Panc1 (cell line): ENCODE measurements at regions not wholly inside any gene's neighbourhood (a gene's known extent, or its start where the extent isn't known, plus 50 kb on each side); places are given as distances from the start of the nearest gene placed in this dataset.

Source experiments
- ATAC-seq: fragments of 200-7000 bp; cut with Tn5 transposase; 2 replicates; pipeline ENCODE4 v1.9.1; 2020; ENCODE audit warnings: mild to moderate bottlenecking, moderate library complexity
- BruUV-seq: library from RNA; stranded (reverse); fragments of 400-500 nt; replicated peaks from 2 replicates; lab custom pipeline; 2021; lab: Mats Ljungman, UMichigan
- CTCF ChIA-PET: fragments of 300-600 bp; sonication (Branson Sonifier 250); formaldehyde crosslinking; loops from one replicate; lab custom pipeline; 2022; ENCODE audit warnings: antibody characterized with exemption; lab: Charles Lee
- POLR2A ChIA-PET: fragments of 300-600 bp; sonication (Branson Sonifier 250); formaldehyde crosslinking; loops from one replicate; lab custom pipeline; 2022; ENCODE audit warnings: antibody characterized with exemption; lab: Charles Lee
- DNase-seq: peaks from one replicate; pipeline ENCODE4 v3.0.0-alpha.2; 2010; ENCODE audit warnings: low read depth, low spot score
- H3K27ac ChIP-seq: 2 replicates; pipeline ENCODE4 v1.5.1; 2011; ENCODE audit warnings: mild to moderate bottlenecking, low read length, inconsistent platforms
- H3K27me3 ChIP-seq: fragments of 200-500 bp; sonication (Bioruptor generic); 2 replicates; pipeline ENCODE4 v1.6.0; 2014; ENCODE audit warnings: low read length, inconsistent platforms; ENCODE audit not compliant: control insufficient read depth, insufficient read depth
- H3K36me3 ChIP-seq: fragments of 200-500 bp; sonication (Bioruptor generic); 2 replicates; pipeline ENCODE4 v1.5.1; 2014; ENCODE audit warnings: inconsistent platforms, mild to moderate bottlenecking, low read length, moderate library complexity; ENCODE audit not compliant: control insufficient read depth, insufficient read depth
- H3K4me1 ChIP-seq: 2 replicates; pipeline ENCODE4 v1.5.1; 2011; ENCODE audit warnings: inconsistent platforms, mild to moderate bottlenecking, low read length, moderate library complexity; ENCODE audit not compliant: control insufficient read depth, insufficient read depth
- H3K4me3 ChIP-seq, 2 experiments: 2 replicates each; pipeline ENCODE4 v1.5.1; 2011 to 2012; ENCODE audit warnings: low read depth in 2 of 2, low read length in 2 of 2, mild to moderate bottlenecking in 2 of 2, inconsistent platforms in 1 of 2, moderate library complexity in 1 of 2
- H3K9me3 ChIP-seq: fragments of 200-500 bp; sonication (Bioruptor generic); 2 replicates; pipeline ENCODE4 v1.5.1; 2014; ENCODE audit warnings: low read depth, mild to moderate bottlenecking, inconsistent platforms, low read length, moderate library complexity; ENCODE audit not compliant: control insufficient read depth, insufficient read depth
- POLR2AphosphoS5 ChIP-seq: IDR thresholded peaks from 2 replicates; pipeline ENCODE4 v1.6.1; 2012; ENCODE audit warnings: mild to moderate bottlenecking, low read depth, low read length, moderate library complexity
- SIN3A ChIP-seq: IDR thresholded peaks from 2 replicates; pipeline ENCODE4 v1.6.1; 2012; ENCODE audit warnings: low read depth, mild to moderate bottlenecking, low read length, moderate library complexity, borderline replicate concordance; ENCODE audit not compliant: insufficient read depth
- TCF7L2 ChIP-seq: IDR thresholded peaks from 2 replicates; pipeline ENCODE4 v1.6.1; 2011; ENCODE audit warnings: mild to moderate bottlenecking, low read depth, low read length, inconsistent platforms
- in situ Hi-C: cut with HindIII; loops from 2 replicates; pipeline ENCODE4 v1.10.0; 2016; ENCODE audit warnings: low sequenced_read_pairs, low pct_unique_long_range_greater_than_20kb
- intact Hi-C: fragments of 100-400 bp; cut with micrococcal nuclease; formaldehyde crosslinking; loops from one replicate; pipeline ENCODE4 v1.10.0; 2022; ENCODE audit not compliant: unreplicated experiment
- TF ChIP-seq, protein P1 (sequence below), 2 experiments: IDR thresholded peaks; 2 replicates each; pipeline ENCODE4 v1.6.1; 2011 to 2012; ENCODE audit warnings: low read depth in 2 of 2, control low read depth in 1 of 2, low read length in 1 of 2, mild to moderate bottlenecking in 1 of 2, moderate library complexity in 1 of 2; ENCODE audit not compliant: insufficient read depth in 1 of 2
- TF ChIP-seq, protein P2 (sequence below): fragments of 450-650 bp; IDR thresholded peaks from 2 replicates; pipeline ENCODE4 v1.5.1; 2017; ENCODE audit warnings: mild to moderate bottlenecking

GRCh38 chr2:234595829-234596228 lies 98.9 kb upstream of the ARL4C start:
- H3K27ac ChIP-seq, result no peak overlapping the region
- no peaks in the 10 kb centered on the region for H3K4me1 ChIP-seq
- POLR2A ChIA-PET, result no interaction called here
- H3K4me3 ChIP-seq, result no peak overlapping the region
- TF ChIP-seq TCF7L2 (no peak), SIN3A (no peak), POLR2AphosphoS5 (no peak)
- TF ChIP-seq, protein P1, sequence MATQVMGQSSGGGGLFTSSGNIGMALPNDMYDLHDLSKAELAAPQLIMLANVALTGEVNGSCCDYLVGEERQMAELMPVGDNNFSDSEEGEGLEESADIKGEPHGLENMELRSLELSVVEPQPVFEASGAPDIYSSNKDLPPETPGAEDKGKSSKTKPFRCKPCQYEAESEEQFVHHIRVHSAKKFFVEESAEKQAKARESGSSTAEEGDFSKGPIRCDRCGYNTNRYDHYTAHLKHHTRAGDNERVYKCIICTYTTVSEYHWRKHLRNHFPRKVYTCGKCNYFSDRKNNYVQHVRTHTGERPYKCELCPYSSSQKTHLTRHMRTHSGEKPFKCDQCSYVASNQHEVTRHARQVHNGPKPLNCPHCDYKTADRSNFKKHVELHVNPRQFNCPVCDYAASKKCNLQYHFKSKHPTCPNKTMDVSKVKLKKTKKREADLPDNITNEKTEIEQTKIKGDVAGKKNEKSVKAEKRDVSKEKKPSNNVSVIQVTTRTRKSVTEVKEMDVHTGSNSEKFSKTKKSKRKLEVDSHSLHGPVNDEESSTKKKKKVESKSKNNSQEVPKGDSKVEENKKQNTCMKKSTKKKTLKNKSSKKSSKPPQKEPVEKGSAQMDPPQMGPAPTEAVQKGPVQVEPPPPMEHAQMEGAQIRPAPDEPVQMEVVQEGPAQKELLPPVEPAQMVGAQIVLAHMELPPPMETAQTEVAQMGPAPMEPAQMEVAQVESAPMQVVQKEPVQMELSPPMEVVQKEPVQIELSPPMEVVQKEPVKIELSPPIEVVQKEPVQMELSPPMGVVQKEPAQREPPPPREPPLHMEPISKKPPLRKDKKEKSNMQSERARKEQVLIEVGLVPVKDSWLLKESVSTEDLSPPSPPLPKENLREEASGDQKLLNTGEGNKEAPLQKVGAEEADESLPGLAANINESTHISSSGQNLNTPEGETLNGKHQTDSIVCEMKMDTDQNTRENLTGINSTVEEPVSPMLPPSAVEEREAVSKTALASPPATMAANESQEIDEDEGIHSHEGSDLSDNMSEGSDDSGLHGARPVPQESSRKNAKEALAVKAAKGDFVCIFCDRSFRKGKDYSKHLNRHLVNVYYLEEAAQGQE (IDR thresholded peaks at IDR 0.05; ENCODE audit: insufficient read depth in 1 of 2, low read depth in 2 of 2, low read length in 1 of 2), result no peak
- TF ChIP-seq, protein P2, sequence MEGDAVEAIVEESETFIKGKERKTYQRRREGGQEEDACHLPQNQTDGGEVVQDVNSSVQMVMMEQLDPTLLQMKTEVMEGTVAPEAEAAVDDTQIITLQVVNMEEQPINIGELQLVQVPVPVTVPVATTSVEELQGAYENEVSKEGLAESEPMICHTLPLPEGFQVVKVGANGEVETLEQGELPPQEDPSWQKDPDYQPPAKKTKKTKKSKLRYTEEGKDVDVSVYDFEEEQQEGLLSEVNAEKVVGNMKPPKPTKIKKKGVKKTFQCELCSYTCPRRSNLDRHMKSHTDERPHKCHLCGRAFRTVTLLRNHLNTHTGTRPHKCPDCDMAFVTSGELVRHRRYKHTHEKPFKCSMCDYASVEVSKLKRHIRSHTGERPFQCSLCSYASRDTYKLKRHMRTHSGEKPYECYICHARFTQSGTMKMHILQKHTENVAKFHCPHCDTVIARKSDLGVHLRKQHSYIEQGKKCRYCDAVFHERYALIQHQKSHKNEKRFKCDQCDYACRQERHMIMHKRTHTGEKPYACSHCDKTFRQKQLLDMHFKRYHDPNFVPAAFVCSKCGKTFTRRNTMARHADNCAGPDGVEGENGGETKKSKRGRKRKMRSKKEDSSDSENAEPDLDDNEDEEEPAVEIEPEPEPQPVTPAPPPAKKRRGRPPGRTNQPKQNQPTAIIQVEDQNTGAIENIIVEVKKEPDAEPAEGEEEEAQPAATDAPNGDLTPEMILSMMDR, result no peak
- H3K9me3 ChIP-seq, result no peaks in the 10 kb centered on the region
- H3K27me3 ChIP-seq, result no peaks in the 10 kb centered on the region
- ATAC-seq, result no peak
- in situ Hi-C loops (no loop called here), intact Hi-C loops (no loop called here)
- CTCF ChIA-PET, result no interaction called here
- no TSS peak for BruUV-seq
- H3K36me3 ChIP-seq, result no peaks in the 10 kb centered on the region
- DNase-seq, result no peak

DNA sequence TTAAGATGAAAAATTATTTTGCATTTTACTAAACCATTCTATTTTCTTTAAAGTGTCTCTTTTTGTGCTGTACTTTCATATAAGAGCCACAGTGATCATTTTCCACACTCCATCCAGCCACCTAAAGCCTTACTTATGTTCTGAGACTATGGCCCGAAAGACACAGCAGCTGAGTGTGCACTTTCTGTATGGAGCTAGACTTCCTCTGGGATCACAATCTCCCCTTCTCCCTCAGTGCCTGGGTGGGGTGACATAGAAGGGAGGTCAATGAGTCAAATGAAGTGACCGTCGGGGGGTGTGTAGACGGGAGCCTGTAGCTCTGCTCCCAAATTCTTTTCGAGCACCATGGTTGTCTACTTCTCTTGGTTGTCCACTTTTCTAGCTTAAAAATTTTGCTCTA lies 97.8 kb upstream of the ARL4C start:
- intact Hi-C loops (no loop called here), in situ Hi-C loops (no loop called here)
- POLR2A ChIA-PET, result no interaction called here
- DNase-seq, result no peak
- no peak overlapping the region for H3K27ac ChIP-seq
- CTCF ChIA-PET, result no interaction called here
- H3K36me3 ChIP-seq, result no peaks in the 10 kb centered on the region
- no peak for TF ChIP-seq TCF7L2
- no peak for TF ChIP-seq POLR2AphosphoS5
- no peak for TF ChIP-seq SIN3A
- TF ChIP-seq, protein P2, result no peak
- TF ChIP-seq, protein P1 (IDR thresholded peaks at IDR 0.05; ENCODE audit: insufficient read depth in 1 of 2, low read depth in 2 of 2, low read length in 1 of 2), result no peak
- no peak overlapping the region for H3K4me3 ChIP-seq
- BruUV-seq, result no TSS peak
- H3K27me3 ChIP-seq, result no peaks in the 10 kb centered on the region
- no peaks in the 10 kb centered on the region for H3K9me3 ChIP-seq
- H3K4me1 ChIP-seq, result no peaks in the 10 kb centered on the region
- no peak for ATAC-seq
